ENCODE measurements at regions not wholly inside any gene's neighbourhood (a gene's known extent, or its start where the extent isn't known, plus 50 kb on each side); places are given as distances from the start of the nearest gene placed in this dataset.

DNA sequence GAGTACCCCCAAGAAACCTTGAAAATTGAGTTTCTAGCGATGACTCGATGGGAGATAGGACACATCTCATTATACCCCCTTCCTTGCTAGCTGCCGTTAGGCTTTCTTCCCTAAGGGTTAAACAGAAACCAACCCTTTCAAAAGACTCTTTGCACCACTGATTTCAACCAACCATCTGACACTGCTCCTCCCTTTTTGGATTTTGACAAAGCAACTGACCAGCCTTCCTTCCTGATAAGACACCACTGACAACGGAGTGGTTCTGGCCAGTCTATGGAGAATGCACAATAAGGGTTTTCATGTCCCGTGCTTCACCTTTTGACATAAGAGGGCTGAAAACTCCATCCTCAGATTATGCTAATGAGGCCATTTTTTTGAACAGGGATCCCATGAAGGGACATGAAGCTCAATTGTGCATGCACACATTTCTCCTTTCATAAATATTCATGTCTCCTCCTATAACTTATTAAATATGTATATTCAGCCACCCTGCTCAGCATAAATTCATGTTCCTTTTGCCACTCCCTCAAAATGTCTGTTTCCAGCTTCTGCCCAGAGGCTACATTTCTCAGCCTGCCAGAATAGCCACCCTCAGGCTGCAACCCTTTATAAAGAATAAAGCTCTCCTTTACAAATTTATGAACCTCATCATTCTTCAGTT, 52.8 kb upstream of the SLC35F5 start:
- Histone ChIP-seq H3K36me3 (ENCODE audit: control insufficient read depth, insufficient read depth, low read length) (no peaks in the 10 kb centered on the region), H4K91ac (ENCODE audit: insufficient read depth, low read depth, low read length) (no peak overlapping the region), H3K9ac (ENCODE audit: low read depth, low read length) (no peak overlapping the region), H2BK15ac (ENCODE audit: low read depth, low read length) (no peak overlapping the region), H3K4ac (ENCODE audit: low read depth, low read length) (no peak overlapping the region), H3K9me1 (ENCODE audit: insufficient read depth, low read length) (no peaks in the 10 kb centered on the region), H2BK5ac (ENCODE audit: low read depth, low read length, poor library complexity, severe bottlenecking) (no peak overlapping the region), H3K4me1 (ENCODE audit: control insufficient read depth, insufficient read depth, low read length) (no peaks in the 10 kb centered on the region), H2AK5ac (ENCODE audit: low read depth, low read length) (no peak overlapping the region), H4K5ac (ENCODE audit: low read depth, low read length) (no peak overlapping the region), H4K8ac (ENCODE audit: low read depth in 2 of 2, low read length in 2 of 2) (no peak overlapping the region), H4K20me1 (ENCODE audit: insufficient read depth, low read length) (no peaks in the 10 kb centered on the region), H3K4me2 (ENCODE audit: low read depth, low read length) (no peak overlapping the region), H3K18ac (ENCODE audit: low read depth, low read length) (no peak overlapping the region), H2BK20ac (ENCODE audit: low read depth, low read length) (no peak overlapping the region), H3K56ac (ENCODE audit: extremely low read depth, insufficient read depth, low read length) (no peak overlapping the region), H3K79me1 (ENCODE audit: low read depth in 1 of 2, low read length in 2 of 2) (no peaks in the 10 kb centered on the region), H2AK9ac (replicated peaks; ENCODE audit: low read depth, low read length, poor library complexity) (no peak overlapping the region), H3K14ac (replicated peaks; ENCODE audit: low read depth, low read length) (no peak overlapping the region), H3K9me3 (ENCODE audit: control insufficient read depth, insufficient read depth, low read length) (no peaks in the 10 kb centered on the region; the same call in 1 of the 2 replicates), H3K27me3 (ENCODE audit: control insufficient read depth, insufficient read depth, low read length) (no peaks in the 10 kb centered on the region), H3K4me3 (ENCODE audit: insufficient read depth, low read depth, low read length) (no peak overlapping the region), H2BK120ac (ENCODE audit: low read depth, low read length) (no peak overlapping the region), H3K27ac (ENCODE audit: insufficient read depth, low read length) (no peak overlapping the region), H3K23ac (ENCODE audit: low read depth, low read length) (no peak overlapping the region), H2AFZ (replicated peaks; ENCODE audit: low read length, poor library complexity) (no peak overlapping the region)
- no TSS peak for BruUV-seq (replicated peaks)
- no CpG with 5 or more reads among the region's 5 CpGs for WGBS, 2 experiments (ENCODE audit: extremely low coverage in 2 of 2, insufficient read length in 1 of 2)
- CTCF ChIA-PET = interaction anchor here (1.3 kb wide), 1 partner anchor 16 kb away, joined by 4 read pairs; no protein-coding TSS in a partner anchor
- dilution Hi-C loops (cut with HindIII; ENCODE audit: low sequenced_read_pairs, unreplicated experiment) (no loop called here), intact Hi-C loops (cut with micrococcal nuclease) (no loop called here), in situ Hi-C loops (cut with MboI; ENCODE audit: low sequenced_read_pairs) (no loop called here)
- no peak for DNase-seq
- TF ChIP-seq, protein P1, sequence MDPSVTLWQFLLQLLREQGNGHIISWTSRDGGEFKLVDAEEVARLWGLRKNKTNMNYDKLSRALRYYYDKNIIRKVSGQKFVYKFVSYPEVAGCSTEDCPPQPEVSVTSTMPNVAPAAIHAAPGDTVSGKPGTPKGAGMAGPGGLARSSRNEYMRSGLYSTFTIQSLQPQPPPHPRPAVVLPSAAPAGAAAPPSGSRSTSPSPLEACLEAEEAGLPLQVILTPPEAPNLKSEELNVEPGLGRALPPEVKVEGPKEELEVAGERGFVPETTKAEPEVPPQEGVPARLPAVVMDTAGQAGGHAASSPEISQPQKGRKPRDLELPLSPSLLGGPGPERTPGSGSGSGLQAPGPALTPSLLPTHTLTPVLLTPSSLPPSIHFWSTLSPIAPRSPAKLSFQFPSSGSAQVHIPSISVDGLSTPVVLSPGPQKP (IDR thresholded peaks at IDR 0.05; ENCODE audit: borderline replicate concordance, low read depth, low read length) = no peak
- TF ChIP-seq, protein P2, sequence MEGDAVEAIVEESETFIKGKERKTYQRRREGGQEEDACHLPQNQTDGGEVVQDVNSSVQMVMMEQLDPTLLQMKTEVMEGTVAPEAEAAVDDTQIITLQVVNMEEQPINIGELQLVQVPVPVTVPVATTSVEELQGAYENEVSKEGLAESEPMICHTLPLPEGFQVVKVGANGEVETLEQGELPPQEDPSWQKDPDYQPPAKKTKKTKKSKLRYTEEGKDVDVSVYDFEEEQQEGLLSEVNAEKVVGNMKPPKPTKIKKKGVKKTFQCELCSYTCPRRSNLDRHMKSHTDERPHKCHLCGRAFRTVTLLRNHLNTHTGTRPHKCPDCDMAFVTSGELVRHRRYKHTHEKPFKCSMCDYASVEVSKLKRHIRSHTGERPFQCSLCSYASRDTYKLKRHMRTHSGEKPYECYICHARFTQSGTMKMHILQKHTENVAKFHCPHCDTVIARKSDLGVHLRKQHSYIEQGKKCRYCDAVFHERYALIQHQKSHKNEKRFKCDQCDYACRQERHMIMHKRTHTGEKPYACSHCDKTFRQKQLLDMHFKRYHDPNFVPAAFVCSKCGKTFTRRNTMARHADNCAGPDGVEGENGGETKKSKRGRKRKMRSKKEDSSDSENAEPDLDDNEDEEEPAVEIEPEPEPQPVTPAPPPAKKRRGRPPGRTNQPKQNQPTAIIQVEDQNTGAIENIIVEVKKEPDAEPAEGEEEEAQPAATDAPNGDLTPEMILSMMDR (conservative IDR thresholded peaks at IDR 0.05; ENCODE audit: low read depth, low read length) = no peak
- TF ChIP-seq, protein P3, sequence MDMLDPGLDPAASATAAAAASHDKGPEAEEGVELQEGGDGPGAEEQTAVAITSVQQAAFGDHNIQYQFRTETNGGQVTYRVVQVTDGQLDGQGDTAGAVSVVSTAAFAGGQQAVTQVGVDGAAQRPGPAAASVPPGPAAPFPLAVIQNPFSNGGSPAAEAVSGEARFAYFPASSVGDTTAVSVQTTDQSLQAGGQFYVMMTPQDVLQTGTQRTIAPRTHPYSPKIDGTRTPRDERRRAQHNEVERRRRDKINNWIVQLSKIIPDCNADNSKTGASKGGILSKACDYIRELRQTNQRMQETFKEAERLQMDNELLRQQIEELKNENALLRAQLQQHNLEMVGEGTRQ (IDR thresholded peaks at IDR 0.05; ENCODE audit: low read depth, low read length) = no peak
- TF ChIP-seq SMC3 (IDR thresholded peaks at IDR 0.05; ENCODE audit: low read depth, low read length) (no peak), CEBPB (IDR thresholded peaks at IDR 0.05; ENCODE audit: low read depth, low read length) (no peak), RAD21 (IDR thresholded peaks at IDR 0.05; ENCODE audit: low read length) (no peak), NFE2L2 (IDR thresholded peaks at IDR 0.05; ENCODE audit: low read depth, low read length) (no peak), MAFK (IDR thresholded peaks at IDR 0.05; ENCODE audit: low read depth, low read length) (no peak)
- POLR2A ChIA-PET (ENCODE audit: unreplicated experiment) = no interaction called here
- ATAC-seq (ENCODE audit: low read depth) = no peak
